ENCODE measurements at regions not wholly inside any gene's neighbourhood (a gene's known extent, or its start where the extent isn't known, plus 50 kb on each side); places are given as distances from the start of the nearest gene placed in this dataset.

DNA sequence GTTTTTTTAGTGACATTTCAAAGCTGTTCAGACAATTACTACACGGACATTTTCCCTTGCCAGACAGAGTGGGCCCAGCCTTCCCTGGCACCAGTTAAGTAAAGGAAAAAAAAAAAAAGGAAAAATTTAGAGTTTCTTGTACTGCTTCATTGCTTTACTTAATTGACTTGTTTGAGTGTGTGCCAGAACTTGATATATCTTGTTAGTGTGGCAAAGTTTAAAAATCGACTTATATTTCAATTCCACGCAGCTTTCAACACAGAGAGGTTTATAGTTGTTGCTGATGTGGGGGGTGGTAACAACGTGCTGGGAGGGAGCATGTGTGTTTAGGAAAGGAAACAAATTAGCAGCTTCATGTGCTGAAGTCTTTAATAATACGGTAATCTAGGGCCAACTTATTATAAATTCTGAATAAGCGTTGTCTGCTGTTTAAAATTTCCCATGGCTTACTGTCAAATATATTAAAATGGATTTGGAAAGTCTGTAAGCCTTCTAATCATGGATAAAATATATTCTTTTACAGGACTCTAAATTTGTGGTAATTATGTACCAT, 1104.6 kb downstream of the SORCS3 start:
- H4K8ac ChIP-seq (ENCODE audit: low read depth in 2 of 2, low read length in 2 of 2): no peak overlapping the region
- H3K4me3 ChIP-seq (ENCODE audit: insufficient read depth, low read depth, low read length): no peak overlapping the region
- intact Hi-C loops (cut with micrococcal nuclease): no loop called here
- H3K4me2 ChIP-seq (ENCODE audit: low read depth, low read length): no peak overlapping the region
- BruUV-seq (replicated peaks): no TSS peak
- no peak overlapping the region for H4K5ac ChIP-seq (ENCODE audit: low read depth, low read length)
- no peak overlapping the region for H3K14ac ChIP-seq (replicated peaks; ENCODE audit: low read depth, low read length)
- no peak overlapping the region for H2BK120ac ChIP-seq (ENCODE audit: low read depth, low read length)
- no peak overlapping the region for H4K91ac ChIP-seq (ENCODE audit: insufficient read depth, low read depth, low read length)
- no peaks in the 10 kb centered on the region for H4K20me1 ChIP-seq (ENCODE audit: insufficient read depth, low read length)
- no peaks in the 10 kb centered on the region for H3K27me3 ChIP-seq (ENCODE audit: control insufficient read depth, insufficient read depth, low read length)
- ChIA-PET POLR2A (ENCODE audit: unreplicated experiment) (no interaction called here), CTCF (no interaction called here)
- H3K9me1 ChIP-seq (ENCODE audit: insufficient read depth, low read length): no peaks in the 10 kb centered on the region
- no peak overlapping the region for H3K56ac ChIP-seq (ENCODE audit: extremely low read depth, insufficient read depth, low read length)
- no peak overlapping the region for H2AFZ ChIP-seq (replicated peaks; ENCODE audit: low read length, poor library complexity)
- ATAC-seq (ENCODE audit: low read depth) (no peak), DNase-seq (no peak)
- no peak overlapping the region for H3K18ac ChIP-seq (ENCODE audit: low read depth, low read length)
- H2AK5ac ChIP-seq (ENCODE audit: low read depth, low read length): no peak overlapping the region
- in situ Hi-C loops (cut with MboI; ENCODE audit: low sequenced_read_pairs): no loop called here
- no peak overlapping the region for H2BK5ac ChIP-seq (ENCODE audit: low read depth, low read length, poor library complexity, severe bottlenecking)
- no peak for TF ChIP-seq FOS (IDR thresholded peaks at IDR 0.05; ENCODE audit: low read depth, low read length)
- no peak for TF ChIP-seq RCOR1 (IDR thresholded peaks at IDR 0.05; ENCODE audit: insufficient replicate concordance, low read length)
- no peak for TF ChIP-seq CEBPB (IDR thresholded peaks at IDR 0.05; ENCODE audit: low read depth, low read length)
- TF ChIP-seq MAZ (IDR thresholded peaks at IDR 0.05; ENCODE audit: borderline replicate concordance, low read depth, low read length): no peak
- no peak for TF ChIP-seq POLR2A (IDR thresholded peaks at IDR 0.05; ENCODE audit: low read depth, low read length)
- H3K9ac ChIP-seq (ENCODE audit: low read depth, low read length): no peak overlapping the region
- no CpG with 5 or more reads among the region's 6 CpGs for WGBS, 2 experiments (ENCODE audit: extremely low coverage in 2 of 2, insufficient read length in 1 of 2)
- no peak overlapping the region for H3K27ac ChIP-seq (ENCODE audit: insufficient read depth, low read length)
- H3K36me3 ChIP-seq (ENCODE audit: control insufficient read depth, insufficient read depth, low read length): no peaks in the 10 kb centered on the region
- H3K4me1 ChIP-seq (ENCODE audit: control insufficient read depth, insufficient read depth, low read length): no peaks in the 10 kb centered on the region
- H3K9me3 ChIP-seq (ENCODE audit: control insufficient read depth, insufficient read depth, low read length): peaks cover 3% of the 10 kb centered on the region
- no peak overlapping the region for H2AK9ac ChIP-seq (replicated peaks; ENCODE audit: low read depth, low read length, poor library complexity)
- H3K79me1 ChIP-seq (ENCODE audit: low read depth in 1 of 2, low read length in 2 of 2): no peaks in the 10 kb centered on the region
- no peak overlapping the region for H3K4ac ChIP-seq (ENCODE audit: low read depth, low read length)
- H3K23ac ChIP-seq (ENCODE audit: low read depth, low read length): no peak overlapping the region
- H2BK15ac ChIP-seq (ENCODE audit: low read depth, low read length): no peak overlapping the region
- no peak overlapping the region for H2BK20ac ChIP-seq (ENCODE audit: low read depth, low read length)
- dilution Hi-C loops (cut with HindIII; ENCODE audit: low sequenced_read_pairs, unreplicated experiment): no loop called here
